HT-29 (cell line): ENCODE measurements at regions not wholly inside any gene's neighbourhood (a gene's known extent, or its start where the extent isn't known, plus 50 kb on each side); places are given as distances from the start of the nearest gene placed in this dataset.
A peak's percentile ranks its signal among the peaks of the same experiment; 100 is the strongest.
"Not testable (repeated sequence)": the region's sequence is repeated elsewhere in the genome, so short reads cannot be mapped to it uniquely, and the experiment has no call there.

ENCODE experiments used
- DNase-seq: peaks from one replicate; pipeline ENCODE4 v3.0.0-alpha.2; 2015; ENCODE audit warnings: low spot score

DNA sequence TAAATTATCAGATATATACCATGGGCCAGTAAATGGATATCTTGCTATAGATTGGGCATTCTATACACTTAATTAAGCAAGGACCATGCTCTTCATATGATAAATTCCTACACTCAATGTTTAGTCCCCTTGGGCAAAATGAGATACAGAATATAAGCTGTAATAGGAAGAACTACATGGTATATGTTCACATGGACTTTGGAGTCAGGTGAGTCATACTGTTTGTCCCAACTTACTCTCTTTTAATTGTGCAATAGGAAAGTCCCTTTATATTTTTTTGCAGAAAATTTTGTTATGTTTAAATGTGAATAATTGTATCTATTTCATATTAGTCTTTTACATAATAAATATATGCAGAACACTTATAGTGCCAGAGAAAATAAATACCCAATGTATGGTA is 820.2 kb upstream of the ADAMTS5 start:
- DNase-seq, result no peak

DNA sequence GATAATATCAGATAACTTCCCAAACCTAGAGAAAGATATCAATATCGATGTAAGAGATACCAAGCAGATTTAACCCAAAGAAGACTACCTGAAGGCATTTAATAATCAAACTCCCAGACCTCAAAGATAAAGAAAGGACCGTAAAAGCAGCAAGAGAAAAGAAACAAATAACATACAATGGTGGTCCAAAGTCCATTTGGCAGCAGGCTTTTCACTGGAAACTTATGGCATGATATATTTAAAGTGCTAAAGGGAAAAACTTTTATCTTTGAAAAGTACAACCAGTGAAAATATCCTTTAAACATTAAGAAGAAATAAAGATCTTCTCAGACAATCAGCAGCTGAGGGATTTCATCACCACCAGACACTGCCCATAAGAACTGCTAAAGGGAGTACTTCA is 812.7 kb upstream of the ADAMTS5 start:
- DNase-seq, result no peak

DNA sequence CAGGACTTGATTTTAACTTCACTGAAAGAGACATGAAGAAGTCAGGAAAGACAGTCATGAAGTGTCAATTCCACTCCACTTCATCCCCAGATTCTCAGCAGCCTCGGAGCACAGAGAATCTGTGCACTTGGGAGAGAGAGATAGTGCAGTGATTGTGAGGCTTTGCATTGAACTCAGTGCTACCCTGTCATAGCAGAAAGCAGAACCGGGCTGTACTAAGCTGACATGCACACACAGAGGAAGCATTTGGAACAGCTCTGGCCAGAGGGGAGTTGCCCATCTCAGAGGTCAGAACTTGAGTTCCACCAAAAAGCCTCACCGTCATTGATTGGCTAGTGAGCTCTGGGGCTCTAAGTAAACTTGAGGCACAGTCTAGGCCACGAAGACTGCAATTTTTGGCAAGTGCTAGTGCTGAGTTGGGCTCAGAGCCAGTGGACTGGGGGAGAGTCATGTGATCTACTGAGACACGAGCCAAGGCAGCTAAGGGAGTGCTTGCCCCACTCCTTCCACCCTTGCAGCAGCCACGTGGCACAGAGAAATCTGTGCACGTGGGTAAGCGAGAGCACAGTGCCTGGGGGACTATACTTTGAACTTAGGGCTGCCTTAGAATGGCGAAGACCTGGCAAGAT is 810.2 kb upstream of the ADAMTS5 start:
- DNase-seq, result no peak

DNA sequence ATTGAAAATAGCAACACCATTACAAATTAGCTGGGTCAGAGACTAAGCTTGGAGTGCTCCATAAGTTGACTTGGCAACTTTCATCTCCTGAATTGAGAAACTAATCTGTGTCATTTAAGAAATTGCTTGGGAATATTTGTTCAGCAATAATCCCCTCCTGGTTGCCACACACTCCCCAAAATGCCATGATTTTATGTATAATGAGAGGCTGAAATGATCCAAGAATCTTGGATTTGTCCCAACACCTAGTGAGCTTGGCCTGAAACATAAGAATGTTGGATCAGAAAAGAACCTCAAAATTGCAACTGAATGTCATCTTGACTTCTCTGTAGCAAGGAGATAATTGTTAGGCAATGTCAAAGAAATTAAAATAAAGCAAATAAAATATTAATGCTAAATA is 805.9 kb upstream of the ADAMTS5 start:
- no peak for DNase-seq

DNA sequence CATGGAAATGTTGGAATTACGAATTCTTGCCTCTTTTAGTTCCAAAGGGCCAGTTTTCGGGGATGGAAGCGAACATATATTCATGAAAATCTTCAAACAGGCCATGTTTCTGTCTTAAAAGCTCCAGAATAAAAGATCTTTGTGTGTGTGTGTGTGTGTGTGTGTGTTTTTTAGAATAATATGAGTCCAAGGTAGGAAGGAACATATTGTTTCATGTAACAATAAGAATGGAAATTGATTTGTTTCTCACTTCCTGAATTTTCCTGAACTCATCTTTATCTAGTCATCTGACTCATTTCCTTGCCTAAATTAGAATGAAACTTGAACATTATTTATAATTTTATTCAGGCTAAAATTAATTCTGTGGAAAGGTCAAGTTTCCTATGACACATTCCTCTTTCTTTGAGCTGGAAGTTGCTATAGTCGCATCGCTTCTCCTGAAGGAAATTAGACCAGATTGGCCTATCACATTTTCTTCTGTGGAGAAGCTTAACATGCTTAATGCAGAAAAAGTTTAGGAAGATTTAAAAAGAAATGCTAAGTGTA is 805.1 kb upstream of the ADAMTS5 start:
- DNase-seq, result no peak

DNA sequence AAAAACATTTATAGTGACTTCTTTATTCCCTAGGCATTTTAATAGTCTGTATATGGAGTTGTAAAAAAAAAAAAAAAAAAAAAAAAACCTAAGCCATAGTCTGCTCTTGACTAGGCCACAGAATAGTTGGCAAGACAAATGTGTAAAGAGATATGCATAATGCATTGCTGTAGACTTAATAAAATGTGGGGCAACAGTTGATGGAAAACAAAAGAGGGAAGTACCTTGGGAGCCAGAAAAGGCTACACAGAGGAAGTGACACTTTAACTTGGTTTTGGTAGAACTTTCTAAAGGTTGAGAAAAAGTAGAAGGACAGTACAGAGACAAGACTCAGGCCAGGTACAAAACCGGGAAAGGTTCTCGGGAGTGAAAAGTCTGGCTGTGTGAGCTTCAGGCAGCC is 802.9 kb upstream of the ADAMTS5 start:
- no peak for DNase-seq

DNA sequence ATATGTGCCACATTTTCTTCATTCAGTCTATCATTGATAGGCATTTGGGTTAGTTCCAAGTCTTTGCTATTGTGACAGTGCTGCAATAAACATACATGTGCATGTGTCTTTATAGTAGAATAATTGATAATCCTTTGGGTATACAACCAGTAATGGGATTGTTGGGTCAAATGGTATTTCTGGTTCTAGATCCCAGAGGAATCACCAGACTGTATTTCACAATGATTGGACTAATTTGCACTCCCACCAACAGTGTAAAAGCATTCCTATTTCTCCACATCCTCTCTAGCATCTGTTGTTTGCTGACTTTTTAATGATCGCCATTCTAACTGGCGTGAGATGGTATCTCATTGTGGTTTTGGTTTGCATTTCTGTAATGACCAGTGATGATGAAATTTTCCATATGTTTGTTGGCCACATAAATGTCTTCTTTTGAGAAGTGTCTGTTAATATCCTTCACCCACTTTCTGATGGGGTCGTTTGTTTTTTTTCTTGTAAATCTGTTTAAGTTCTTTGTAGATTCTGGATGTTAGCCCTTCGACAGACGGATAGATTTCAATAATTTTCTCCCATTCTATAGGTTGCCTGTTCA is 801.3 kb upstream of the ADAMTS5 start:
- DNase-seq, result not testable (repeated sequence)

DNA sequence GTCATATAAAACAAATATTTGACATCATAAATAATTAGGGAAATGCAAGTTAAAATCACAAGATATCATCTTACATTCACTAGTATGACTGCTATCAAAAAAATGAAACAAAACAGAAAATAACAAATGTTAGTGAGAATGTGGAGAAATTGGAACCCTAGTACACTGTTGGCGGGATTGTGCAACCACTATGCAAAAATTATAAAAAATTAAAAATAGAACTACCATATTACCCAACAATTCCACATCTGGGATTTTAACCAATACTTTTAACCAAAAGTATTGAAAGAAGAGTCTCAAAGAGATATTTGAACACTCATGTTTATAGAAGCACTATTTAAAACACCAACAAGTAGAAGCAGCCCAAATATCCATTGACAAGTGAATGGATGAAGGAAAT is 797.2 kb upstream of the ADAMTS5 start:
- no peak for DNase-seq

DNA sequence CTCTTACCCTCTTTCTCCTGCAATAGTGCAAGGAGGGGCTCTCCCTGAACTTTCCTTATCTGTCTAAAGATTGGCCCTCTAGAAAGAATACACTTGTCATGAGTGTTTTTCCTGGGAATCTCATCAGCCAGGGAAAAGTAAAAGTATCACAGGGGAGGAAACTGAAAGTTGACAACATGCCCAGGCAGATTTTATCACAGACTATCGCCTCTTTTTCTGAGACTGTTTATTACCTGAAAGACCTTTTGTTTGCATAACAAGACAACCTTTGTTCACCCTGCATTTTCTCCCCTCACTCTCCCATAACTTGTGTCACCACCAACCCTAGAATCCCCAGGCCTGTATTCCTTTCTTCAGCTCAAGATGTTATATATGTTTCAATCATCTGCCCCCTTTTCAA is 794.7 kb upstream of the ADAMTS5 start:
- DNase-seq, result peak; percentile 18

DNA sequence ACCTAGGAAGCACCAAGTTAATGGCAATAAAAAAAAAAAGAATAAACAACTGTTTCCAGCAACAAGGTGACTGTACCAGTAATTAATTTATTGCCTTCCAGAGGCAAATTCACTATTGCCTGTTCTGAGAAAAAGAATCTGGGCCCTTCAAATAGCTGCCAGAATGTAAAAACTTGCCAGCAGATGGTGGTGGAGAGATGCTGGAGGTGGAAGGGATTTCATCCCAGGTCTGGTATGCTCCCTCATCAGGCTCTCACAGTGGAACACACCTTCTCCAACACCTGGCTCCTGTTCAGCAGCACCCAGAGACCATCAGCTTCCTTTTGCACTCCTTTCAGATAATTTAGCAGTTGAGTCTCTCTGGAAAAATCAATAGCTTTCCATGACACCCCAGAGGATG is 792.9 kb upstream of the ADAMTS5 start:
- DNase-seq, result no peak

DNA sequence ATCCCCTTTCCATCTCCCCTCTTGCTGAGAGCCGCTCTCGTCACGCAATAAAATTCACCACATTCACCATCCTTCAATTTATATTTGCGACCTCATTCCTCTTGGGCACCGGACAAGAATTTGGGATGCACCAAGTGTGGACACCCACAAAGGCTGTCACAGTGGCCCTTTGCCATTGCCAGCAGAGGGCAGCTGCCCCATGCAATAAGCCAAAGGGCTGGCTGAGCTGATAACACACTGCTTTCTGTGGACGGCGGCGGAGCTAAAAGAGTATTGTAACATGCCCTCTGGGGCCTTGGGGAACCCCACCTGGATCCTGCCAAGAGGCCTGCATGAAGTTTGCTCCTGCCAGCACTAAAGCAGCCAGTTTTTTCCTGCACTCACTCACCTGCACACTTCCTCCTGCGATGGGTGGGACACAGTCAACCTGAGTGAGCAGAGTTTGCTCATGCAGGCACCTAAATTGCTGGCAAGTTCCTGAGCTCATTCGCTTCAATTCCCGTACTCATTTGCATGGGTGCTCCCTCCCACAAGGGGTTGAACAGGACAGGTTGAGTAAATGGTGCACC is 792.3 kb upstream of the ADAMTS5 start:
- peak; percentile 45 for DNase-seq

DNA sequence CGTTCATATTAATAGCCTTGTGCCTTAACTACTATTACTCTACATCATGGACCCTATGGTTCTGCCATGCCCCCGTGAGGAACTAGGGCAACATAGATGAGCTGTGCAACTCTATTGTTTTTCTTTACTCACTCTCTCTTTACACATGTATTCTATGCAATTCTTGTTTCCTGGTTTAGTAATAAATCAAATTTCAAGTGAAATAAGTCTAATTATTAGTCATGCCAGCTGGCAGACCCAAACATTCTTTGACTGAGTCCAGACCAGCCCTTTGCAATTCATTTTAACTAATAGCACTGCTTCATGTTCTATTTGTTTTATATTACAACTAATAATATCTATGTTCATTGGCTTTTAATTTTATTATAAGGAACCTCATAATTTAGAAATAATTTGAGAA is 789.3 kb upstream of the ADAMTS5 start:
- no peak for DNase-seq

DNA sequence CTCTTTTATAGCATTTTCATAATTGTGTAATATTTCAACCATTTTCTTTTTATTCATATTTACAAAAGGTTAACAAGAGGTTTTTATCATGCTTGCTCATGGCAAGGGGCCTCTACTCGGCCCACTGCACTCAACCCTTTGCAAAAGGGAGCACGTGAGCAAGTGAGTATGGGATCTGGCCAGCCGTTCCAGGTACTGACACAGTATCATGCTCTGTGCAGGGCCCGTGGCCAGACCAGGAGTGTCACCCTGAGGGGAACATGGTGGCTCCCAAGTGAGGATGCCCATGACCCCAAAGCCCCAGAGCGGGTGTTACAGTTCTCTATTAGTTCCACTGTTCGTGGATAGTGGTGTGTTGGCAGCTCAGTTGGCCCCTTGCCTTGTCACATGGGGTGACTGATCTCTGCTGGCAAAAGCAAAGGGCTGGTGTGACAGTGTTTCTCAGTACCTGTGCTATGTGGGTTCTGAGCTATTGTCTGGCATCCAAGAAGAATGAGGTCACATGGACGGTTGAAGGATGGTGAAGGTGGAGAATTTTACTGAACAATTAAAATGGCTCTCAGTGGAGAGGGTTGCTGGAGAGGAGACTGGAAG is 777.2 kb upstream of the ADAMTS5 start:
- DNase-seq, result no peak

DNA sequence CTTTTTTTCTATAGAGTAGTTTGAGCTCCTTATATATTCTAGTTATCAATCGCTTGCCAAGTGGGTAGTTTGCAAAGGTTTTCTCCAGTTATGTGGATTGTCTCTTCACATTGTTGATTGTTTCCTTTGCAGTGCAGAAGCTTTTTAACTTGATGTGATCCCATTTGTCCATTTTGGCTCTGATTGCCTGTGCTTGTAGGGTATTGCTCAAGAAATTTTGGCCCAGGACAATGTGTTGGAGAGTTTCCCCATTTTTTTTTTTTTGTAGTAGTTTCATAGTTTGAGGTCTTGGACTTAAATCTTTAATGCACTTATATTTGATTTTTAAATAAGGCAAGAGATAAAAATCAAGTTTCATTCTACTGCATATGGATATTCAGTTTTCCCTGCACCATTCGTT is 774.8 kb upstream of the ADAMTS5 start:
- no peak for DNase-seq

DNA sequence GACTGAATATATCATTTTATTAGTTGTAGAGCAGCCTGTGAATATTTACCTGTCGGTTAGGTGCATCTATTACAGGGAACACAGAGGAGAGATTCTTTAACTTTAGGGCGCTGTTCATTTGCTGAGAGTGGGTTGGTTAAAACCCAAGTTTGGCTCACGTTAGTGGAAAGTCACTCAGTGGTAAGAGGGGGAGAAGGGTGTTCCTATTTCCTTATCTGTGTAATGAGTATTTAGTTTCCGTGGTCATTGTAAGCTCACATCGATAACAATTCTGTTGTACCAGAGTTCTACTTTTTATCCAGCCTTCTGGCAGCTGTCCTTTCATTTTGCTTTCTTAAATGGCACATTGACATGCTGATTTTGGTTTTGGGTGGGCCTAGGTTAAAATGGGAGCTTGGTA is 773.2 kb upstream of the ADAMTS5 start:
- DNase-seq, result no peak

DNA sequence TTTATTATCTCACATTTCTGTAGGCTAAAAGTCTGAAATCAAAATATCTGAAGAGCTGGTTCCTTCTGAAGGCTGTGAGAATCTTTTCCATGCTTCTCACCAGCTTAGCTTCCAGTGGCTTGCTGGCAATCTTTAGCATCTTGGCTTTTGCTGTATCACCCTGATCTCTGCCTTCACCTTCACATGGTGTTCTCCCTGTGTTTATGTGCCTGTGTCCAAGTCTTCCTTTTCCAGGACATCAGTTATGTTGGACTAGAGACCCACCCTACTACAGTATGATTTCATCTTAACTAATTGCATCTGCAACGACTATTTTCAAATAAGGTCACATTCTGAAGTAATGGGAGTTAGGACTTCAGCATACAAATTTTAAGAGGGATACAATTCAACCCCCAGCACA is 772.3 kb upstream of the ADAMTS5 start:
- no peak for DNase-seq

DNA sequence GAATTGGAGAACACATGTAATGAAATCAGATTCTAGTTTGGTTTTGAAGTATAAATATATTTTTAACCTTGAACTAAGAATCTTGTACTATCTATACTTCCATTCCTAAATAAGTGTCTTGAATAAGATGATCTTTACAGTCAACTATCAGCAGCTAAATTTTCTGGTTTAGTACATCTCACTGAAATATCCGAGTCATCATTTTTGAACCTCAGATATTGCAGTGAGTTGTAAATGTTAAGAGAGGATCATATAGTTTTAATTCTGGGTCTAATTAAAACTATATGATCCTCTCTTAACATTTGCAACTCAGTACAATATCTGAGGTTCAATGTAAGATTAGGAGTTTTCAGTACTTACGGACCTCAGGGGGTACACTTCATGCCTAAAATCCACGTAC is 768.8 kb upstream of the ADAMTS5 start:
- no peak for DNase-seq

DNA sequence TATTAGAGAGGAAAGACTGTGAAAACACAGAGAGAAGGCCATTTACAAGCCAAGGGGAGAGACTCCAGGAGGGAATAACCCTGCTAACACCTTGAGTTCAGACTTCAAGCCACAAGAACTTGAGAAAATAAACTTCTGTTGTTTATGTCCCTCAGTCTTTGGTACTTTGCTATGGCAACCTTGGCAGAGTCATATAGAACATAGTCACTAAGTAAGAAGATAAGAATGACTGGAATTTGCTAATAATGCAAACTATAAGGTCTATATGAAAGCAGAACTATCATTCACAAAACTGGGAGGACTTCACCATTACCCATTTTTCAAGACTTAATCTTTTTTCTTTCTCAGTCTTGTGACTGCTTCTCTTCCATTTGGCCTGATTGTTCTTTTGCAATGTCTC is 767.3 kb upstream of the ADAMTS5 start:
- DNase-seq, result no peak

DNA sequence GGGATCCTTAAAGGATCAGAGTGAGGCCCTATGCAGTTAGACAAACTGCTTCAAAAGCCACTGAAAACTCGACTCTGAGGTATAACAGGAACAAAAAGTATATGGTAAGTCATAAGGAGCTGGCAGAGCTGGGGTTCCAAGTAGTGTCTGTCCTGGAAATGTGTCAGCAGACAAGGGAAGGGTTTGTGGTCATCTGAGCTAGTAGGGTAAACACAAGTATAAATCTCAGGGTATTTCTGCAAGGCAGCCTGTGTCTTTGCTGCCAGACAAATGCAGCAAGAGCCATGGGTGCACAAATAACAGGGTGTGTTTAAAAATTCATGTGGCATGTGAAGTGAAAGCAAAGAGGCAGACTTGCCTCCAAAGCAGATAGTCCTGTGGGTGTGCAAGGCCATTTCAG is 759.0 kb upstream of the ADAMTS5 start:
- DNase-seq, result no peak

DNA sequence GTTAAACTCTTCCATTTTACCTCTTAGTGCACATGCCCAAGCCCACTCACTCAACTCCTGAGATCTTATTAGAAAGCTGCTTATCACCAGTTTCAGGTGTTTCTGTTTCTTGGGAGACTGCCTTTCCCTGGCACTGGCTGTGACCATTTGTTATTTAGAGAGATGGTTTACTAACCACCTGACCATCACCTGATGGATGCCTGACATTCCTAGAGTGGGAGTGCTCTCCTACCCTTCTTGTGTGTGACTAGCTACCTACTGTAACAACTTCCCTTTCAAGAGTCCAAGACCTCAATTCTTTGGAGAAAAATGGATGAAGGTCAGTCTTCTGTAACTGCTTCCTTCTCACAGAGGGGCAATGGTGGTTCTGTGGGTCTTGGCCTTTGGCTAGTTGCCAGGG is 755.2 kb upstream of the ADAMTS5 start:
- DNase-seq, result peak; percentile 28

DNA sequence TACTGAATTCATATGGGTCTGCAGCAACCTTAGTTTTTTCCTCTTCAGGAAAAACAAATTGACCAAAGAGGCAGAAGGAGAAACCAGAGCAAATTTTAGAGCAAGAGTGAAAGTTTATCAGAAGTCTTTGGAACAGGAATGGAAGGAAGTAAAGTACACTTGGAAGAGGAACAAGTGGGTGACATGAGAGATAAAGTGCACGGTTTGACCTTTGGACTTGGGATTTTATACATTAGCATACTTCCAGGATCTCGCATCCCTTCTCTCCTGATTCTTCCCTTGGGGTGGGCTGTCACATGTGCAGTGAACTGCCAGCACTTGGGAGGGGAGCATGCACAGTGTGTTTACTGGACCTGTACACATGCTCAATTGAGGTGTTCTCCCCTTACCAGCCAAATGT is 754.8 kb upstream of the ADAMTS5 start:
- DNase-seq, result no peak

DNA sequence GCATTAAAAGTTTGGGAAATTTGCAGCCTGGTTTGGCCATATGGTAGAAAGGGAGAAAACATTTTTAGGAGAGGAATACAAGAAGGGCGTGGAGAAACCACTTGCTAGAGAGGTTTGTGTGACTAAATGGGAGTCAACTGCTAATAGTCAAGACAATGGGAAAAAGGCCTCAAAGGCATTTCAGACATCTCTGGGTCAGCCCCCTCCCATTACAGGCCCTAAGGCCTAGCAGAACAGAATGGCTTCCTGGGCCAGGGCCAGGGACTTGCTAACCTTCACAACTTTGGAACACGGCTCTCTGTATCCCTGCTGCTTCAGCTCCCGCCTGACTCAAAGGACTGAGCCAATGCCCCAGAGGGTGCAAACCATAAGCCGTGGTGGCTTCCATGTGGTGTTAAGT is 752.3 kb upstream of the ADAMTS5 start:
- no peak for DNase-seq

DNA sequence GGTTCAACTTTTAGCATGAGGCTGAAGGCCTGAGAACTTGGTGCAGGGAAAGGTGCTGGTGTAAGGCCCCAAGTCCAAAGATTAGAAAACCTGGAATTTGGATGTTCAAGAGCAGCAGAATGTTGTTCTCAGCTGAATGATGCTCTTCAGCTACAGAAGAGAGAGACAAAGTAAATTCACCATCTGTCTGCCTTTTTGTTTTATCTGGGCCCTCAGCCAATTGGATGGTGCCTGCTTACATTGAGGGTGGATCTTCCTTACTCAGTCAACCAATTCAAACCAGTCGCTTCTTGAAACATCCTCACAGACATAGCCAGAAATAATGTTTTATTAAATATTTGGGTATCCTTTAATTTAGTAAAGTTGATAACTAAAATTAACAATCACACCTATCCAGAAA is 748.2 kb upstream of the ADAMTS5 start:
- DNase-seq, result no peak
